Subcutaneous abdominal adipose tissue (tissue), 5 donors: ENCODE measurements at regions not wholly inside any gene's neighbourhood (a gene's known extent, or its start where the extent isn't known, plus 50 kb on each side); places are given as distances from the start of the nearest gene placed in this dataset.
"Not testable (repeated sequence)": the region's sequence is repeated elsewhere in the genome, so short reads cannot be mapped to it uniquely, and the experiment has no call there.

ENCODE experiments used
- H3K27ac ChIP-seq: one replicate; pipeline ENCODE4 v1.7.0; 2013; ENCODE audit warnings: low read depth, mild to moderate bottlenecking, inconsistent platforms, low read length, moderate library complexity
- H3K27me3 ChIP-seq, 5 donors: one replicate each; pipeline ENCODE4 v1.7.0; 2013; ENCODE audit warnings: low read length in 5 of 5, inconsistent platforms in 1 of 5; ENCODE audit not compliant: control insufficient read depth in 5 of 5, insufficient read depth in 4 of 5
- H3K36me3 ChIP-seq, 5 donors: one replicate each; pipeline ENCODE4 v1.7.0; 2013; ENCODE audit warnings: low read length in 5 of 5; ENCODE audit not compliant: control insufficient read depth in 5 of 5, insufficient read depth in 5 of 5
- H3K4me1 ChIP-seq, 5 donors: one replicate each; pipeline ENCODE4 v1.7.0; 2013; ENCODE audit warnings: low read length in 5 of 5, mild to moderate bottlenecking in 3 of 5, moderate library complexity in 1 of 5; ENCODE audit not compliant: control insufficient read depth in 5 of 5, insufficient read depth in 5 of 5
- H3K4me3 ChIP-seq, 5 donors: one replicate each; pipeline ENCODE4 v1.7.0; 2013; ENCODE audit warnings: low read length in 5 of 5, low read depth in 1 of 5
- H3K9ac ChIP-seq, 5 donors: one replicate each; pipeline ENCODE4 v1.7.0; 2013; ENCODE audit warnings: low read length in 5 of 5, mild to moderate bottlenecking in 4 of 5, moderate library complexity in 3 of 5
- H3K9me3 ChIP-seq, 5 donors: one replicate each; pipeline ENCODE4 v1.7.0; 2013; ENCODE audit warnings: low read length in 5 of 5; ENCODE audit not compliant: control insufficient read depth in 5 of 5
- donor health status: healthy.
- donor health status: healthy.
- donor health status: healthy.
- donor health status: healthy.
- donor health status: healthy.

- Histone ChIP-seq H3K9me3 (no peaks in the 10 kb centered on the region), H3K9ac (no peak overlapping the region)
Measured at GRCh38 chr2:167678158-167678557, 569.2 kb downstream of the STK39 start.

GRCh38 chr2:167675906-167676305 is 571.5 kb downstream of the STK39 start:
- Histone ChIP-seq H3K9ac (no peak overlapping the region), H3K36me3 (no peaks in the 10 kb centered on the region), H3K27ac (no peak overlapping the region), H3K4me1 (no peaks in the 10 kb centered on the region), H3K4me3 (no peak overlapping the region), H3K27me3 (no peaks in the 10 kb centered on the region), H3K9me3 (peaks cover 0 to 2% (median under 1%) of the 10 kb centered on the region in 5 donors)

More at GRCh38 chr2:167678158-167678557, 569.2 kb downstream of the STK39 start:
- H3K4me3 ChIP-seq: no peak overlapping the region
- no peaks in the 10 kb centered on the region for H3K4me1 ChIP-seq
- no peaks in the 10 kb centered on the region for H3K27me3 ChIP-seq
- H3K27ac ChIP-seq: no peak overlapping the region
- no peaks in the 10 kb centered on the region for H3K36me3 ChIP-seq

GRCh38 chr2:167670588-167670987 is 576.8 kb downstream of the STK39 start:
- H3K27me3 ChIP-seq: no peaks in the 10 kb centered on the region
- no peak overlapping the region for H3K27ac ChIP-seq
- H3K4me3 ChIP-seq: no peak overlapping the region
- no peaks in the 10 kb centered on the region for H3K4me1 ChIP-seq
- H3K9ac ChIP-seq: no peak overlapping the region
- H3K36me3 ChIP-seq: no peaks in the 10 kb centered on the region
- peaks cover 3 to 13% (median 12%) of the 10 kb centered on the region in 5 donors for H3K9me3 ChIP-seq

GRCh38 chr2:167653131-167653530 is 594.3 kb downstream of the STK39 start:
- no peak overlapping the region for H3K4me3 ChIP-seq
- H3K27me3 ChIP-seq: no peaks in the 10 kb centered on the region
- no peaks in the 10 kb centered on the region for H3K9me3 ChIP-seq
- no peaks in the 10 kb centered on the region for H3K36me3 ChIP-seq
- no peaks in the 10 kb centered on the region for H3K4me1 ChIP-seq
- H3K9ac ChIP-seq: no peak overlapping the region
- H3K27ac ChIP-seq: no peak overlapping the region

- H3K4me3 ChIP-seq: no peak overlapping the region
Measured at GRCh38 chr2:167652401-167652800, 595.0 kb downstream of the STK39 start.

GRCh38 chr2:167651406-167652151 is 595.8 kb downstream of the STK39 start:
- H3K4me1 ChIP-seq: no peaks in the 10 kb centered on the region
- H3K36me3 ChIP-seq: no peaks in the 10 kb centered on the region
- H3K4me3 ChIP-seq: no peak overlapping the region
- no peaks in the 10 kb centered on the region for H3K9me3 ChIP-seq
- H3K27me3 ChIP-seq: no peaks in the 10 kb centered on the region
- no peak overlapping the region for H3K27ac ChIP-seq
- no peak overlapping the region for H3K9ac ChIP-seq

More at GRCh38 chr2:167652401-167652800, 595.0 kb downstream of the STK39 start:
- Histone ChIP-seq H3K9me3 (no peaks in the 10 kb centered on the region), H3K9ac (no peak overlapping the region), H3K27me3 (no peaks in the 10 kb centered on the region), H3K4me1 (no peaks in the 10 kb centered on the region), H3K27ac (no peak overlapping the region), H3K36me3 (no peaks in the 10 kb centered on the region)

- Histone ChIP-seq H3K4me1 (no peaks in the 10 kb centered on the region), H3K27me3 (no peaks in the 10 kb centered on the region), H3K27ac (no peak overlapping the region), H3K4me3 (no peak overlapping the region), H3K9ac (no peak overlapping the region), H3K36me3 (no peaks in the 10 kb centered on the region), H3K9me3 (no peaks in the 10 kb centered on the region)
Measured at GRCh38 chr2:167646557-167646956, 600.8 kb downstream of the STK39 start.

GRCh38 chr2:167640096-167640495 is 607.3 kb downstream of the STK39 start:
- no peak overlapping the region for H3K27ac ChIP-seq
- no peaks in the 10 kb centered on the region for H3K27me3 ChIP-seq
- H3K9ac ChIP-seq: no peak overlapping the region
- no peak overlapping the region for H3K4me3 ChIP-seq
- H3K36me3 ChIP-seq: no peaks in the 10 kb centered on the region
- no peaks in the 10 kb centered on the region for H3K9me3 ChIP-seq
- no peaks in the 10 kb centered on the region for H3K4me1 ChIP-seq

GRCh38 chr2:167637741-167638140 is 609.7 kb downstream of the STK39 start:
- Histone ChIP-seq H3K27me3 (no peaks in the 10 kb centered on the region), H3K9me3 (no peaks in the 10 kb centered on the region), H3K9ac (no peak overlapping the region), H3K27ac (no peak overlapping the region), H3K36me3 (no peaks in the 10 kb centered on the region), H3K4me1 (no peaks in the 10 kb centered on the region), H3K4me3 (no peak overlapping the region)

- not testable (repeated sequence) for H3K27ac ChIP-seq, H3K36me3 ChIP-seq, H3K27me3 ChIP-seq, H3K9ac ChIP-seq, H3K9me3 ChIP-seq, H3K4me1 ChIP-seq, H3K4me3 ChIP-seq
Measured at GRCh38 chr2:167632271-167632670, 615.1 kb downstream of the STK39 start.
